Caco-2 (cell line): ENCODE measurements at regions not wholly inside any gene's neighbourhood (a gene's known extent, or its start where the extent isn't known, plus 50 kb on each side); places are given as distances from the start of the nearest gene placed in this dataset.

Source experiments
- BruUV-seq: library from RNA; stranded (reverse); fragments of 400-500 nt; replicated peaks from 2 replicates; lab custom pipeline; 2021; lab: Mats Ljungman, UMichigan
- CTCF ChIA-PET: fragments of 300-600 bp; sonication (Branson Sonifier 250); formaldehyde crosslinking; loops from one replicate; lab custom pipeline; 2022; ENCODE audit warnings: antibody characterized with exemption; lab: Charles Lee
- POLR2A ChIA-PET: fragments of 300-600 bp; sonication (Branson Sonifier 250); formaldehyde crosslinking; loops from one replicate; lab custom pipeline; 2022; ENCODE audit warnings: antibody characterized with exemption; lab: Charles Lee
- DNase-seq, 2 experiments: peaks; one replicate each; pipeline versions ENCODE4 v3.0.0 to v3.0.0-alpha.2; 2020 to 2022
- H3K27me3 ChIP-seq: replicated peaks from 2 replicates; pipeline ENCODE4 v1.6.0; 2011; ENCODE audit warnings: low read length; ENCODE audit not compliant: control insufficient read depth, insufficient read depth
- H3K36me3 ChIP-seq: 2 replicates; pipeline ENCODE4 v1.5.1; 2011; ENCODE audit warnings: low read length; ENCODE audit not compliant: control insufficient read depth, insufficient read depth
- H3K4me1 ChIP-seq: fragments of 250-450 bp; sonication (Bioruptor Pico); 2 replicates; pipeline ENCODE4 v1.5.1; 2020; ENCODE audit warnings: mild to moderate bottlenecking
- H3K4me3 ChIP-seq: 2 replicates; pipeline ENCODE4 v1.5.1; 2011; ENCODE audit warnings: low read depth, mild to moderate bottlenecking, control low read depth, low read length
- H3K9me3 ChIP-seq: fragments of 250-450 bp; sonication (Bioruptor Pico); 2 replicates; pipeline ENCODE4 v1.5.1; 2020; ENCODE audit warnings: mild to moderate bottlenecking, moderate library complexity
- H3K27ac Mint-ChIP-seq: one replicate; pipeline ENCODE4 v1.8.0; 2022; ENCODE audit warnings: mixed read lengths; ENCODE audit not compliant: unreplicated experiment
- H3K27me3 Mint-ChIP-seq: one replicate; pipeline ENCODE4 v1.8.0; 2022; ENCODE audit warnings: mixed read lengths; ENCODE audit not compliant: insufficient read depth, unreplicated experiment
- H3K36me3 Mint-ChIP-seq: one replicate; pipeline ENCODE4 v1.8.0; 2022; ENCODE audit warnings: mild to moderate bottlenecking, mixed read lengths; ENCODE audit not compliant: insufficient read depth, unreplicated experiment
- H3K4me1 Mint-ChIP-seq: one replicate; pipeline ENCODE4 v1.8.0; 2022; ENCODE audit warnings: low read depth, mixed read lengths; ENCODE audit not compliant: unreplicated experiment
- H3K4me3 Mint-ChIP-seq: one replicate; pipeline ENCODE4 v1.8.0; 2022; ENCODE audit warnings: mild to moderate bottlenecking, moderate library complexity, mixed read lengths; ENCODE audit not compliant: unreplicated experiment
- H3K9me3 Mint-ChIP-seq: one replicate; pipeline ENCODE4 v1.8.0; 2022; ENCODE audit warnings: mixed read lengths; ENCODE audit not compliant: unreplicated experiment
- intact Hi-C: fragments of 100-400 bp; cut with micrococcal nuclease; formaldehyde crosslinking; loops from one replicate; pipeline ENCODE4 v1.10.0; 2022; ENCODE audit not compliant: unreplicated experiment
- TF ChIP-seq, protein P1 (sequence below), 2 experiments: fragments of 200-600 bp in 1 of 2; IDR thresholded peaks; 1 replicate in 1 of 2; 2 replicates in 1 of 2; pipeline versions ENCODE4 v1.5.1 to v1.8.0; 2011 to 2022; ENCODE audit warnings: antibody characterized with exemption in 1 of 2, control low read depth in 1 of 2, inconsistent platforms in 1 of 2, low read depth in 1 of 2, low read length in 1 of 2, mild to moderate bottlenecking in 1 of 2, moderate library complexity in 1 of 2; ENCODE audit not compliant: insufficient read depth in 1 of 2, severe bottlenecking in 1 of 2, unreplicated experiment in 1 of 2

DNA sequence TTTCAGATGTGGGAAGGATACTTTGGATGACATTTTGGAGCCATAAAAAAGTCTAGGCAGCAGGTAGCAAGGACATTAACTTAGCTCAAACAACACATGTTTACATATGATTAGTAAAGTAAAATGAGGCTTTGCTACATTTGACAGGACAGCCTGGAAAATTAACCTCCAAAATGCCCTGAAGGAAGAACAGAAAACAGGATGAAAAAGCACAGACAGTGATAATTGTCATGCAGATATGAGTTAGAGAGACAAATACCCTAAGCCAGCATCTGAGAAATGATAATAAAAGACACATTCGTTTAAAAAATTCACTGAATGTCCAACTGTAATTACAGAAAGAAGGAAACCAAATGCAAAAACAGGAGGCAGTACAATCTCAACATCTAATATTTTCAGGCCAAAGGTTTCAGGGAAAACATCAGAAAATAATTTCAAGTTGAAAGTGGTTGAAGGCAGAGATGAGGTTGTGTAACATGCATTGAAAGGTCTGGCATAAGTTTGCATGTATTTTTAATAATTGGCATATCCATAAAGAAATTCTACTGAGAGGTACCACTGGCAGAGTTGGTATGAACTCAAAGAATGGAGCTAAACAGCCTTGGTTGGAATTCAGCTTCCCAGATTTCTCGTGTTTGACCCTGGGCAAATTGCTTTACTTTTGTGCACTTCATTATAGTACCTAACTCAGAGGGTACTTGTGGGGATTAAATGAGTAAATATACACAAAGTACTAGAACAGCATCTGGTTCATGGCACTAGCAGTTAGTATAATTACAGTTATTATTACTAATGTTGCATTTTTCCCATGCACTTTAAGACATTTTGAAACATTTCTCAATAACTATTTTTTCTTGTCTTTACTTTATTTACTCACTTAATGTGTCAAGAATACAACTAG is 54.4 kb upstream of the MAP9 start:
- no TSS peak for BruUV-seq
- no peak for DNase-seq
- Histone ChIP-seq H3K4me3 (no peak overlapping the region), H3K9me3 (peaks cover 12% of the 10 kb centered on the region), H3K4me1 (peaks cover 6% of the 10 kb centered on the region; the same call in 1 of the 2 replicates), H3K36me3 (no peaks in the 10 kb centered on the region), H3K27me3 (no peaks in the 10 kb centered on the region)
- Mint-ChIP-seq H3K36me3 (no peaks in the 10 kb centered on the region), H3K9me3 (peaks cover 34% of the 10 kb centered on the region), H3K27me3 (no peaks in the 10 kb centered on the region), H3K27ac (no peak overlapping the region), H3K4me1 (no peaks in the 10 kb centered on the region), H3K4me3 (no peak overlapping the region)
- CTCF ChIA-PET = no interaction called here
- TF ChIP-seq, protein P1, sequence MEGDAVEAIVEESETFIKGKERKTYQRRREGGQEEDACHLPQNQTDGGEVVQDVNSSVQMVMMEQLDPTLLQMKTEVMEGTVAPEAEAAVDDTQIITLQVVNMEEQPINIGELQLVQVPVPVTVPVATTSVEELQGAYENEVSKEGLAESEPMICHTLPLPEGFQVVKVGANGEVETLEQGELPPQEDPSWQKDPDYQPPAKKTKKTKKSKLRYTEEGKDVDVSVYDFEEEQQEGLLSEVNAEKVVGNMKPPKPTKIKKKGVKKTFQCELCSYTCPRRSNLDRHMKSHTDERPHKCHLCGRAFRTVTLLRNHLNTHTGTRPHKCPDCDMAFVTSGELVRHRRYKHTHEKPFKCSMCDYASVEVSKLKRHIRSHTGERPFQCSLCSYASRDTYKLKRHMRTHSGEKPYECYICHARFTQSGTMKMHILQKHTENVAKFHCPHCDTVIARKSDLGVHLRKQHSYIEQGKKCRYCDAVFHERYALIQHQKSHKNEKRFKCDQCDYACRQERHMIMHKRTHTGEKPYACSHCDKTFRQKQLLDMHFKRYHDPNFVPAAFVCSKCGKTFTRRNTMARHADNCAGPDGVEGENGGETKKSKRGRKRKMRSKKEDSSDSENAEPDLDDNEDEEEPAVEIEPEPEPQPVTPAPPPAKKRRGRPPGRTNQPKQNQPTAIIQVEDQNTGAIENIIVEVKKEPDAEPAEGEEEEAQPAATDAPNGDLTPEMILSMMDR (IDR thresholded peaks at IDR 0.05; ENCODE audit: insufficient read depth in 1 of 2, low read depth in 1 of 2, low read length in 1 of 2, severe bottlenecking in 1 of 2, unreplicated experiment in 1 of 2) = no peak
- POLR2A ChIA-PET = no interaction called here
- intact Hi-C loops = no loop called here

DNA sequence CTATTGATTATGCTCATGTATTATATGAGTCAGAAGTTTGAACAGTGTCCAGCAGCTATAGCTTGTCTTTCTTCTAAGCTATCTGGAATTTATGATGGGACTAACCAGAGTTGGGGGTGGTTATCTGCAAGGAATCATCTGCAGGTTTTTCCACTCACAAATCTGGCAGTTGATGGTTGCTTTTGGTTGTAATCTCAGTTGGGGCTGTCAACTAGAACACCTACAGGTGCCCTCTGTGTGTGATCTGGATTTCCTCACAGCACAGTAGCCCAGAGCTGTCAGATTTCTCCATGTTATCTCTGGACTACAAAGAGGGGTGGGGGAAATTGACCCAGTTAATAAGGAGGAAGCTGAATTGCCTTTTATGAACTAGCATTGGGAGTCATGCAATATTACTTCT is 51.4 kb upstream of the MAP9 start:
- H3K27me3 Mint-ChIP-seq = no peaks in the 10 kb centered on the region
- no peak for DNase-seq
- no peak overlapping the region for H3K4me3 ChIP-seq
- TF ChIP-seq, protein P1 (IDR thresholded peaks at IDR 0.05; ENCODE audit: insufficient read depth in 1 of 2, low read depth in 1 of 2, low read length in 1 of 2, severe bottlenecking in 1 of 2, unreplicated experiment in 1 of 2) = no peak
- H3K4me1 Mint-ChIP-seq = no peaks in the 10 kb centered on the region
- H3K27ac Mint-ChIP-seq = no peak overlapping the region
- no peak overlapping the region for H3K4me3 Mint-ChIP-seq
- peaks cover 6% of the 10 kb centered on the region; the same call in 1 of the 2 replicates for H3K4me1 ChIP-seq
- peaks cover 22% of the 10 kb centered on the region for H3K9me3 ChIP-seq
- peaks cover 28% of the 10 kb centered on the region for H3K9me3 Mint-ChIP-seq
- CTCF ChIA-PET = no interaction called here
- H3K27me3 ChIP-seq = no peaks in the 10 kb centered on the region
- H3K36me3 Mint-ChIP-seq = no peaks in the 10 kb centered on the region
- intact Hi-C loops = no loop called here
- no TSS peak for BruUV-seq
- H3K36me3 ChIP-seq = no peaks in the 10 kb centered on the region
- POLR2A ChIA-PET = no interaction called here

GRCh38 chr4:155426953-155427352 is 50.2 kb upstream of the MAP9 start:
- no peaks in the 10 kb centered on the region for H3K27me3 Mint-ChIP-seq
- TF ChIP-seq, protein P1 (IDR thresholded peaks at IDR 0.05; ENCODE audit: insufficient read depth in 1 of 2, low read depth in 1 of 2, low read length in 1 of 2, severe bottlenecking in 1 of 2, unreplicated experiment in 1 of 2) = no peak
- no peak overlapping the region for H3K27ac Mint-ChIP-seq
- Histone ChIP-seq H3K36me3 (no peaks in the 10 kb centered on the region), H3K4me1 (peaks cover 6% of the 10 kb centered on the region; the same call in 1 of the 2 replicates), H3K9me3 (peaks cover 22% of the 10 kb centered on the region), H3K4me3 (no peak overlapping the region), H3K27me3 (no peaks in the 10 kb centered on the region)
- no peaks in the 10 kb centered on the region for H3K4me1 Mint-ChIP-seq
- no TSS peak for BruUV-seq
- no peaks in the 10 kb centered on the region for H3K36me3 Mint-ChIP-seq
- DNase-seq = peak; percentile 43 to 50
- ChIA-PET POLR2A (no interaction called here), CTCF (no interaction called here)
- H3K9me3 Mint-ChIP-seq = peaks cover 20% of the 10 kb centered on the region
- intact Hi-C loops = no loop called here
- H3K4me3 Mint-ChIP-seq = no peak overlapping the region
